Activated gamma-delta T cell treated with Interleukin-2 at 50 U/mL for 16 hours (primary cell): ENCODE measurements at regions not wholly inside any gene's neighbourhood (a gene's known extent, or its start where the extent isn't known, plus 50 kb on each side); places are given as distances from the start of the nearest gene placed in this dataset.
"Not testable (repeated sequence)": the region's sequence is repeated elsewhere in the genome, so short reads cannot be mapped to it uniquely, and the experiment has no call there.

Experiments used
- DNase-seq: peaks from one replicate; pipeline ENCODE4 v3.0.0-alpha.2; 2020

DNA sequence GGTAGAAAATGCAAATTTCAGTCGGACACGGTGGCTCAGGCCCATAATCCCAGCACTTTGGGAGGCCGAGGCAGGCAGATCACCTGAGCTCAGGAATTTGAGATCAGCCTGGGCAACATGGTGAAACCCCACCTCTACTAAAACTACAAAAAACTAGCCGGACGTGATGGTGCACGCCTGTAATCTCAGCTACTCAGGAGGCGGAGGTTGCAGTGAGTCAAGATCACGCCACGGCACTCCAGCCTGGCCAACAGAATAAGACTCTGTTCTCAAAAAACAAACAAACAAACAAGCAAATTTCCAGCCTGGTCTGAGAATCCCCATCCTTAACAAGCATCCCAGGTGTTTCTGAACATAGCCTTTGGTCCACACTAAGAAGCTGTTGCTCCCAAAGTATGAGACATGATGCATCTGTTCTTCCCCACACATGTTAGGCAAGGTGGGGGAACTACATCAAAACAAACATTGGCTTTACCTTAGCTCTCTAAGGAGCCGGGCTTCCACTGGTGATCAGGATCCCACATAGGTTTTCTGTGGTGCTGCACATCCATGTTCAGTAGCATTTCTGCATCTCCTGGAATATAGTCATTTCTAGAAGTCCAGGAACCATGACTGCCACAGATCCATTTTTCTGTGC is 92.5 kb upstream of the DMRT1 start:
- no peak for DNase-seq

DNA sequence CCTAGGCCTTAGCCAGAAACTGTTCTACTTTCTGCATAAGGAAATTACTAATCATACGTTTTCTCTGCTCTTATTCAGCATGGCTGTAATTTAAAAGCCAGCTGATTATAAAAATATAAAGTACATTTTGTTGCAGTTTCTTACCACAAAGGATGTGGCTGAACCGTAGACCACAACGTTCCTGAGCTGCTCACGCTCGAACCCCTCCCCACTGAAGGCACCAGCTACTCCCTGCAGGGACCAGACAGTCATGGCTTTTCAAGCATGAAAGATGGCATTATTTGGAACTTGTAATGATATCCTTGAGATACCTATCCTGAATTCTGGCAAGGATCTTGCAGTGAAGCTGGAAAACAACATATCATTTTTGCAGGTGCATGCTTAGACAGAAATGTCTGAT is 91.8 kb upstream of the DMRT1 start:
- peak; percentile 14 for DNase-seq

DNA sequence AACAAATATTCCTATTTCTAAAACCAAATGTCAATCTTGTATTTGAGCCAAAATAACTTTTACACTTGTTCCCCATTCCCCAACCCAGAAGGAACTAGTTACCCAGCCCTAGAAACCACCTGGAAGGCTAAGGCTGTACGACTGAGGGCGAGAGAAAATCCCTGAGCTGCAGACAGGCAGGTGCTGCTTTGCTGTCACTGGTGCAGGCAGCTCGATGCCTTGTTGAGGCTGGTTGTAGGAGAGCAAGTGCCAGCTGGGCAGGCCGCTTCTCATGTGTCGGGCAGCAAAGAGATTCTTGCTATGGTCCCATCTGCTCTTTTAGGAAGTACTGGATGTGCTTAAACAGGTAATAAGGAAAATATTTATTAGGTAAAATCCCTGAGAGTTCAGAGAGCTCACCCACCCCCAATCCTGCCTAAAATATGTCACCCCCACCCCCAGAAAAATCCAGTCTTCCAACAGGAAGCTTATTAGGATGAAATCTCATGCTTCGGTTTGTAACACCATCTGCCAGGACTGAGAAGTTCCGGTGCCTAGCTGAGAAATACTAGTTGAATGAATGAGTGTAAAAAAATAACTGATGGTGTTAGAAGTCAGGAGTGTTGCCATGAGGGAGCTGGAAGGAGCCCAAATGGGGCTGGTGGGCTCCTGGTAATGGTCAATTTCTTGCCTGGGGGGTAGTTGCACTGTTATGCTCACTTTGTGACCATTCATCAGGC is 91.1 kb upstream of the DMRT1 start:
- no peak for DNase-seq

DNA sequence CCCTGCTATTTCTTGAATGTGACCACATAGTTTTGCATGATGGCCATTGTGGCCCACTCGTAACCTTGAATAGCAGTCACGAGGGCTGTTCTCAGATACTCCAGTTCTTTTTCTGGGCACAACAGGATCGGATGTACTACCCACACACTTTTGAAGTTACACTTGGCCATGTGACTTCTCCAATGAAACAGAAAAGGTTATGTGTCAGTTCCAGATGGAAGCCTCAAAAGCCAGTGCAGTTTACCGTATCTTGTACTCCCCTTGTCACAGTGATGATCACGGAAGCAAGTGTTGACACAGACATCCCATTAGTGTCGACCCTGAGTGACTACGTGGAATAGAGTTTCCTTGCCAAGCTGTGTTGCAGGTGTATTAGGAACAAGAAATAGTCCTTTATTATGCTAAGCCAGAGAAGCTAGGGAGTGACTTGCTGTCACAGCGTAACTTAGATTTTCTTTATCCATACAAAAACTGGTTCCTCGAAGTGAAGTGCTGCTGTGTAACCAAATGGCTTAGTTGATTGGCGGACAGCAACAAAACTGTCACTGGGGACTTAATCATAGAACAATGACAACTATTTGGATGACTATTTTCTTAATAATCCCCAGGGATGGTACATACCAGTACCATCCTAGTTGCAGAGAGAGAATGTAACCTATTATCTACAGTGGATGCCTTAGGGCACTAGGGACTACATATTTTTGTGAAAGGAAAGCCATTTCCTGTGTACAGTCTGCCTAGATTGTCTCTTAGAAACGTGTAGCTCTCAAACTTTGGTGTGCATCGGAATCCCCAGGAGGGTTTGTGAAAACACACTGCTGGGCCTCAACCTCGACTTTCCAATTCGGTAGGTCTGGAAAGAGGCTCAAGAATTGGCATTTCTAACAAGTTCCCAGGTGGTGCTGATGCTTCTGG is 90.1 kb upstream of the DMRT1 start:
- no peak for DNase-seq

DNA sequence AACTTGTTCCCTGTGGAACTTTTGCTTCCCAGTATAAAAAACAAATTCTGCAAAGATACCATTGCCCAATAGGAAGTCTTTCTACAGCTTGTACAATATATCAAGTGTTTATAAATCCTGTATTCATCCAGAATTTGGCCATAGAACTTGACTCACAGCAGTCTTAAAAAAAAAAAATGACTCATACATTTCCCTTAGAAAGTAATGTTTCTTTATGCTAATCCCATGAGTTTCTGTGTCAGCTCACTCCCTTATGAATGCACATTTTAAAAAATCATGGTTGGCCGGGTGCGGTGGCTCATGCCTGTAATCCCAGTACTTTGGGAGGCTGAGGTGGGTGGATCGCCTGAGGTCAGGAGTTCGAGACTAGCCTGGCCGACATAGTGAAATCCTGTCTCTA is 89.3 kb upstream of the DMRT1 start:
- no peak for DNase-seq

DNA sequence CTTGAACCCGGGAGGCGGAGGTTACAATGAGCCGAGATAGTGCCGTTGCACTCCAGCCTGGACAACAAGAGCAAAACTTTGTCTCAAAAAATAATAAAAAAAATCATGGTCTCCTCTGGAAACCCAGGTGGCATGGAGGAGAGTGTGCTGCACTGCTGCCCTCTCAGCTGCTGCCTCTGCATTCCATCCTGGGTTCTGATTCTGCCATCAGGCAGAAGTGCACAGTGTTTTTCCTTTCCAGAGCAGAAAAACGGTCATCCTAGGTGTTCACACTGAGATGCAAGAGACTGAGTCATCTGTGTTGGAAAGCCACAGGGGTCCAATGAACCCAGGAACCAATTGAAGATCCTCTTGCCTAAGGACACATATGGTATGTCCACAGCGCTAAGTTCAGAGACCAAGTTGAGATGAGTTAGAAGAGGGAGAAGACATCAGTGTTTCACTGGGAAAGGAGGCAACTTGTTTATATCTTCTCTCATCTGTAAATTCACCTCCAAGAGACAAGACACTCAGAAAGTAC is 88.8 kb upstream of the DMRT1 start:
- no peak for DNase-seq

DNA sequence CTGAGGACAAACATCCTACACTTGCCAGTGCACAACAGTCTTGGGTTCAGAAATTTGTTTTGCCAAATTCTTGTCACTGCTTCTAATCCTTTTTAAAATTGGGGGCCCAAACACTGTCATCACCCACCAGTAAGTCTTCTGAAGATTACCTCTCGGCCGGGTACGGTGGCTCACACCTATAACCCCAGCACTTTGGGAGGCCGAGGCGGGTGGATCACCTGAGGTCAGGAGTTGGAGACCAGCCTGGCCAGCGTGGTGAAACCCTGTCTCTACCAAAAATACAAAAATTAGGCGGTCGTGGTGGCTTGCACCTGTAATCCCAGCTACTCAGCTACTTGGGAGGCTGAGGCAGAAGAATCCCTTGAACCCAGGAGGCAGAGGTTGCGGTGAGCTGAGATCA is 87.8 kb upstream of the DMRT1 start:
- not testable (repeated sequence) for DNase-seq

DNA sequence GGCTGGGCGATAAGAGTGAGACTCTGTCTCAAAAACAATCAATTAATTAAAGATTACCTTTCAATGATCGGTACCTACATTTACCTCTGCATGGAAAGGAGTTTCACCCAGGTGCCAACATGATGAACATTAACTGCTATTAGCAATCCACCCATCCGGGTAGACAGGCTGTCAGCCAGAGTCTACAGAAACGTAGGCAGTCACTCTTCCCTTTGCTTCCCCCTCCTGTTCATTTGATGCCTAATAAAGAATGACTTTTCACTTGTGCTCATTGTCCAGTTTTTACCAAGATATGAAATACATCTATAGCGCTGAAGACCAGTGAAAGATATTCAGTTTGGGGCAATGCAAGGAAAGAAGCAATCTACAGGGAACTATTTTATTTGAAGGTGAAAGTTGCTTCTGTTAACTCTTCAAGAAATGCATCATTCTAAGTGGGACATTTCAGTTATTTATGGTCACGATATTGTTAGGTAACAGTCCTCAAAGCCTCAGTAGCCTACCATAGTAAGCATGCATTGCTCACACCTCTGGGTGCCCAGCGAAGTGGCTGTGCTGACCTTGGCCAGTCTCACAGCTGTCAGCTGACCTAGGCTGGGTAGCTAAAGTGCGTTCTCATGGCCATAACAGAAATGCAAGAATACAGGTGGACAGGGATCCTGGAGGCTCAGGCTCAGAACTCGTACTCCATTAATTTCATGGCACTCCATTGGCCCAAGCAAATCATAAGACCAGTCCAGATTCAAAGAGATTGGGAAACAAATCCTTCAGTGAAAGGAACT is 87.2 kb upstream of the DMRT1 start:
- no peak for DNase-seq

DNA sequence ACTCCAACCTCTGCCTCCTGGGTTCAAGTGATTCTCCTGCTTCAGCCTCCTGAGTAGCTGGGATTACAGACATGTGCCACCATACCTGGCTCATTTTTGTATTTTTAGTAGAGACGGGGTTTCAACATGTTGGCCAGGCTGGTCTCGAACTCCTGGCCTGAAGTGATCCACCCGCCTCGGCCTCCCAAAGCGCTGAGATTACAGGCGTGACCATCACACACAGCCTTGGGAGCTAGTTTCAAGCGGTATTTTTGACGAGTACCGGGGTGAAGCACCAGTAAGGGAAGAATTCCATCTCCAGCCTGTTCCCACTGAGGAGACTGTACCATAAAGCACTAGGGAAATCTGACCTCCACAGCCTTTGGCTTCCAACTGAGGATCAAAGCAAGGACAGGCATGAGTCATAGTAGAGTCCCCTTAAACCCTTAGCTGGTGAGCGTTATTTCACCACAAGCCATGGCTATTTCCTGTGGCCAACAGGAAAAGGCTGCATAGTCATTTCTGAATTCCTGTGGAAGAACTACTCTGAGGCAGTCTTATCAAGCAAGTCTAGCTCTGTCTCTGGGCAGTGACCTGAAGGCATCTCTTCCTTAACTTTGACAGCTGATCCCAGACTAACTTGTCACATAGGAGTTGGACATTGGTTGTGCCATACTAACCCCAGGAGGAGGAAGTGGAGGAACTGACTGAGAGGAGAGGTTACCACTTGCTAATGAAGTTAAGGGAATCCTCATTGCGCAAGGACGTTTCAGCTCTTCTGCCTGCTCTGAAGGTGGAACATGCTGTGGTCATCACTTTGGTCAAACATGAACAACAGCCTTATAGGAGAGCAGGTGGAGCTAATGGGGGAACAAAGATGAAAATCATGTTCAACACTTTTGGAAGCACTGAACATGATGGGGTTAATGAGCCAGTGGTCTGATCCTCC is 85.8 kb upstream of the DMRT1 start:
- no peak for DNase-seq

DNA sequence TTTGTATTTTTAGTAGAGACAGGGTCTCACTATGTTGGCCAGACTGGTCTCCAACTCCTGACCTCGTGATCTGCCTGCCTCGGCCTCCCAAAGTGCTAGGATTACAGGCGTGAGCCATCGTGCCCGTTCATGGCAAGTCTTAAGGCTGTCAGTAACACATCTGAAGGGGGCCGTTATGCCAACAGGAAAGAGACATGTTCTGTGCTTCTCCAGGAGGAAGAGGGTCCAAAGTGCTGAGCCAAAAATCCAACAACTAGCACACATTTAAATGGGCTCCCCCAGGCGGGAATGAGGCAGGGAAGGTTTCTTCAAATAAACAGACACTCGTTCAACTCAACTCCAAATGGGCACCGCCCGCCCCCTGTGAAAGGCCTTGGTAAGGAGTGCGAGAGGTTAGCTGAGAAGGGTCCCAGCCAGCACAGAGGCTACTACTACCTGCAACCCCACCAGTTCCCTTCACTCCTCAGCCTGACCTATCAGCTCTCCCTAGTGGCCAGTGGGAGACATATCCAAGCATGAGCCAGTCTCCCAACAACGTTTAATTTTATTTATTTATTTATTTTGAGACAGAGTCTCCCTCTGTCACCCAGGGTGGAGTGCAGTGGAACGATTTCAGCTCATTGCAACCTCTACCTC is 84.1 kb upstream of the DMRT1 start:
- DNase-seq = no peak

DNA sequence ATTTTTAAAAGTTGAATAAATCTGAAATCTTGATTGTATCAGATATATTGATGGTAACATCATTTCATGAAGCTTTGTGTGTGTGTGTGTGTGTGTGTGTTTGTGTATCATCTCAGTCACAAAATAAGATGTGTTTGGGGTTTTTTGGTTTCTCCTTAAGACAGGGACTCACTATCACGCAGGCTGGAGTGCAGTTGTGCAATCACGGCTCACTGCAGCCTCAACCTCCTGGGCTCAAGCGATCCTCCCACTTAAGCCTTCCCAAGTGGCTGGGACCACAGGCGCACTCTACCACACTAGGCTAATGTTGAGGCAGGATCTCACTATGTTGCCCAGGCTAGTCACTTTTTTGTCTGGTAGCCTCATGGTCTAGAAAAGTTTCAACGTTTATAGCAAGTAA is 83.4 kb upstream of the DMRT1 start:
- DNase-seq = no peak

DNA sequence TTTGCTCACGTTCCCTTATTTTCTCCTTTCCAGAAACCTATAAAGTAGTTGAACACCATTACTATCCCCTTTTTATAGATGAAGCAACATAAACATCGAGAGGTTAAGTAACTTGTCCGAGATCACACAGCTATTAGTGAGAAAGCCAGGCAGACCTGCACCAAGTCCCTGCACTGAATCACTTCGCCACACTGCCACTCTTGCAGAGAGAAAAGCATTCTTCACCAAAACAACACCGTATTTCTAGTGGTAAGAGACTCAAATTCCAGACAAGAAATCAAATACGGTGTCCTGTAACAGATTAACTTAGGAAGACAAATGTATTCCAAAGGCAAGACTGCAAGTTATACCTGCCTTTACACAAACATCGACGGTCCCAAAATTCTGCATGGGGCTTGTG is 82.0 kb upstream of the DMRT1 start:
- DNase-seq = no peak

DNA sequence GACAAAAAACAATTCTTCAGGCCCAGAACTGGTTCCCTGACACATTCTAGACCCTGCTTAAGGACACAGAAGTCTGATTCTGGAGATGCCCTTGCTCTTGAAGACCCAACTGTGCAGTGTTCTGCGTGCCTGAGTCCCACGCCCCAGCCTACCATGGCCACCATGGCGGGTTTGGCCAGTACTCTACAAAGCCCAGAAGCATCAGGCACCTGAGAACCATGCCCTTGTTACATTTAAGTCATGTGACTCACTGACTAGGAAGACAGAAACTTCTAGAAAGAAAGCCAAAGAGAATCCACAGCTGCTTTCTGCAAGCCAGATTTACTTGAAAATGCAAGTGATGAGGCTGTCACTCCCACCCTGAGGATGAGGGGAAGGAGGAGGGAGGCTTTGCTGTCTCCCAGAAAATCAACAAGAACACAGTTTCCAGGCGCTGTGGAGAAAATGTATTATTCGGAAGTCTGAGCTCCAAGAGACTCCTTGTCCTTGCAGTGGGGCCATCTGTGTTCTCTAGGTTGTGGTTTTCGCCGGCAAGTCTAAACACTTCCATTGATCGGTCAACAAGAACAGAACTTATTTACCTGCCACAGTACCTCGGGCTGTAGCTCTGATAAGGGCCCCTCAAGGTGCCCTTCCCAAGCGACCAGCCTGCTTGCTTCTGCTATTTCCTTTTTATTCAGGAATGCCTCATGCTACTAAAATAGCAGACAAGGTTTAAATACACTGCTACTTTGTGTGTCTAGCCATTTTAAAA is 81.3 kb upstream of the DMRT1 start:
- no peak for DNase-seq

DNA sequence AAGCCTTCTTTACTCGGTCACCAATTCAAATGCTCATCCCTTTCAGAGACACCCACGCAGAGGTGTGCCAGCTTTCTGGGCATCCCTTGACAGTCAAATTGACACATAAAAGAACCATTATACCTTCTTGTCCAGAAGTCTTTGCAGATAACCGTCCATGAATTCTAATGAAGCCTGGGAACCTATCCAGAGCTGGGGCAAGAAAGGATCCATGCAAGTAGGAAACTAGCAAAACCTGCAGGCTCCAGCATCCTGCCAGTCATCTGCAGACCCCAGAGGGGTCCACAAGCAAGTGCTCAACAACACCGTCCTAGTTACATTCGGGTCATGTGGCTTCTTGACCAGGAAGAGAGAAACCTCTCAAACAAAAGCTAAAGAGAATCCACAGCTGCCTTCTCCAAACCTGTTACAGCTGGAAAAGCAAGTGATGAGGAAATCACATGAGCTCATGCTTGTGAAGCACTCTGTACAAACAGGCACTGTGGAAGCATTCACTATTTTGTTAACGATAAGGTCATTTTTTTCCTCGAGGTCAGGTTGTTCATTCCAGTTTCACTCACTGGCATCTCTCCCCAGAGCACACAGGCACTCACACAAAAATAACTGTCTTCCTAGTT is 80.2 kb upstream of the DMRT1 start:
- DNase-seq = no peak

DNA sequence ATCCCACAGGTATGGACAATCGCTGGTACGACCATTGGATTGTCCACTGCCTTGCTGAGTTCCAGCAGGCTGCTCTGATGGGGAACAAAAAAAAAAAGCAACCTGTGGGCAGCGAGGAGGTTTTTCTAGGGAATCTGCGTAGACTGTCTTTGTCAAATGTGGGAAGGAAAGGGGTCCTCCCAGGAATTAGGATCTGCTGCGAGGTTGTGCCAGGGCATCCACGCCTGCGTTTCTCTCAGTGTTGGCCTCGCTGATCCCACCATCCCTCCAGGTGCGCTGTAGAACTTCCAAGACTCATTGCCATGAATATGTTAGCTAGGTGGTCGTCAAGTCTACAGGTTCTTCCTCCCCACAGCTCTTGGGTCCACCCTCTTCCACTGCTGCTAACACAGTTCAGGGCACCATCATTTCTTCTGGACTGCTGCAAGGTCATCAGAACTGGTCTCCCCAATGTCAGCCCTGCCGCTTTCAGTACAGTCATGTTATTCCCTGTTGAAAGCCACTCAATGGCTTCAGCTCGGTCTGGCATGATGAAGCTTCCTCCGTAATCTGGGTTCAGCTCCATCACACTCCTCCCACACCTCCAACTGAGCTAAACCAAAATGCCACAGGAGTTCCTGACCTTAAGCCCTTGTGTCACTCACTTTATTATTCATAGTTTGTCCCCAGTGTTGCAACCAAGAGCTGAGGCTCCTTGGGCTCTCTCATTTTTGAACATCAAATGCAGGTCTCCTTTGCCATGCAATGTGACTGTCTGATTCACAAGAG is 79.5 kb upstream of the DMRT1 start:
- no peak for DNase-seq

DNA sequence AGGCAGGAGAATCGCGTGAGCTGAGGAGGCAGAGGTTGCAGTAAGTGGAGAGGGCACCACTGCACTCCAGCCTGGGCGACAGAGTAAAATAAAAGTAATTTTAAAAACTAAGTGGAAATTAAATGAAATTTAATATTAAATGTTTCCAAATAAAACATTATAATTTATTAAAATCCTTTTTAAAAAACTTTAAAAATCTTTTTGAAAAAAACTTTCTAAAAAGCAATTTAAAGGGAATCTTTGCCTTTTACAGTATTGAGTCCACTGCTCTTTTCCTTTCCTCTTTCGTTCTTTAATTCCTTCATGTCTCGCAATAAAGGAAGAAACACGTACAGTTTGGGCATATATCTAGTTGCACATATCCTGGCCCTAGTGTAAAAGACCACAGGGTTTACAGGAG is 77.8 kb upstream of the DMRT1 start:
- DNase-seq = no peak

DNA sequence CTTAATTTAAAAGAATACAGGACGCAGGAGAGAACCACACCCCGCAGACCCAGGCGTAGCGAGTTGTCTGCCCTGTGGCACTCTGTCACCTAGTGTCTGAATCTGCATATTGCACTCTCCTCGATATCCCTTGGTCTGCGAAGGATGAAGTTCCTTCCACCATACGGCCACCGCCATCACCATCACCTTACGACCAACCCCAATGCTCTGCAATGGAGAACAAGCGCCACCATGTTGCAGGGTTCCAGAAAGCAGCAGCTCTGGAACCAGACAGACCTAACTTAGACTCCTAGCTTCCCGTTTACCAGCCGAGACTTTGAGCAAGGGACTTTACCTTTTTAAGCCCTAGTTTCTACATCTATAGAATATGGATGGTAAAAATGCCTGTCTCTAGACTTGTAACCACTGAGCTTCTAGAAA is 77.4 kb upstream of the DMRT1 start:
- DNase-seq = peak; percentile 17

DNA sequence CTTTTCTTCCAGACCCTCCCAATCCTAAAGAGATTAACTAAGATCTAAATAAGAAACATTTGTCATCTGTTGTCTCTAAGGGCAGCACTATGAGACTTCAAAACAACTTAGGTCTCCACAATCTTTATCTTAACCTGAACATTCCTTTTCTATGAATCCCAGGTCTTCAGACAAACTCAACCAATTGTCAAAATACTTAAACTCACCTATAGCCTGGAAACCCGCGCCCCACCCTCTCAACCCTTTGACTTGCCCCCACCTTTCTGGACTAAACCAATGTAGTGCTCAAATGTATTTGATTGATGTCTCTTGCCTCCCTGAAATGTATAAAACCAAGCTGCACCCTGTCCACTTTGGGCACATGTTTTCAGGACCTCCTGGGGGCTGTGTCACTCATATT is 76.5 kb upstream of the DMRT1 start:
- no peak for DNase-seq

DNA sequence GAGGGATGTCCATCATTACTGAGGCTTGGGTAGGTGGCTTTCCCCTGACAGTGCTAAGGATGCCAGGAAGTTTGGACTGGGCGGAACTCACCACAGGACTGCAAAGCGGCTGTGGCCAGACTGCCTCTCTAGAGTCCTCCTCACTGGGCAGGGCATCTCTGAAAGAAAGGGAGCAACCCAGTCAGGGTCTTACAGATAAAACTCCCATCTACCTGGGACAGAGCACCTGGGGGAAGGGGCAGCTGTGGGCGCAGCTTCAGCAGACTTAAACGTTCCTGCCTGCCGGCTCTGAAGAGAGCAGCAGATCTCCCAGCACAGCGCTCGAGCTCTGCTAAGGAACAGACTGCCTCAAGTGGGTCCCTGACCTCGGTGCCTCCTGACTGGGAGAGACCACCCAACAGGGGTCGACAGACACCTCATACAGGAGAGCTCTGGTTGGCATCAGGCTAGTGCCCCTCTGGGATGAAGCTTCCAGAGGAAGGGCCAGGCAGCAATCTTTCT is 74.4 kb upstream of the DMRT1 start:
- DNase-seq = not testable (repeated sequence)
